MM.1S (cell line): ENCODE measurements at regions not wholly inside any gene's neighbourhood (a gene's known extent, or its start where the extent isn't known, plus 50 kb on each side); places are given as distances from the start of the nearest gene placed in this dataset.
"Not testable (repeated sequence)": the region's sequence is repeated elsewhere in the genome, so short reads cannot be mapped to it uniquely, and the experiment has no call there.

Source experiments
- DNase-seq: peaks from one replicate; pipeline ENCODE4 v3.0.0-alpha.2; 2015
- H2AFZ ChIP-seq: fragments of 300-600 bp; sonication (generic); 2 replicates; pipeline ENCODE4 v1.6.0; 2016; ENCODE audit warnings: antibody characterized with exemption, low read length
- H3F3A ChIP-seq: fragments of 300-600 bp; sonication (generic); 2 replicates; pipeline ENCODE4 v1.6.1; 2016; ENCODE audit warnings: mild to moderate bottlenecking, antibody characterized with exemption, low read length, moderate library complexity, mixed read lengths; ENCODE audit not compliant: insufficient read depth
- H3K27ac ChIP-seq: fragments of 300-600 bp; sonication (generic); 2 replicates; pipeline ENCODE4 v1.5.1; 2016; ENCODE audit warnings: mild to moderate bottlenecking, low read length
- H3K27me3 ChIP-seq: fragments of 300-600 bp; sonication (generic); replicated peaks from 2 replicates; pipeline ENCODE4 v1.6.0; 2016; ENCODE audit warnings: low read length; ENCODE audit not compliant: insufficient read depth
- H3K36me3 ChIP-seq: fragments of 300-600 bp; sonication (generic); replicated peaks from 2 replicates; pipeline ENCODE4 v1.6.1; 2016; ENCODE audit warnings: mild to moderate bottlenecking, low read length, mixed read lengths; ENCODE audit not compliant: insufficient read depth
- H3K4me1 ChIP-seq: fragments of 300-600 bp; sonication (generic); 2 replicates; pipeline ENCODE4 v1.6.1; 2016; ENCODE audit warnings: low read length, mixed read lengths
- H3K4me2 ChIP-seq: fragments of 300-600 bp; sonication (generic); 2 replicates; pipeline ENCODE4 v1.6.0; 2016; ENCODE audit warnings: low read depth, low read length
- H3K4me3 ChIP-seq: fragments of 300-600 bp; sonication (generic); 2 replicates; pipeline ENCODE4 v1.5.1; 2016; ENCODE audit warnings: low read length, mixed read lengths
- H3K79me2 ChIP-seq: fragments of 300-600 bp; sonication (generic); 2 replicates; pipeline ENCODE4 v1.6.1; 2016; ENCODE audit warnings: mixed run types, low read length, mixed read lengths
- H3K9ac ChIP-seq: fragments of 300-600 bp; sonication (generic); 2 replicates; pipeline ENCODE4 v1.6.1; 2016; ENCODE audit warnings: low read length, mixed read lengths
- H3K9me2 ChIP-seq: fragments of 300-600 bp; sonication (generic); replicated peaks from 2 replicates; pipeline ENCODE4 v1.6.1; 2016; ENCODE audit warnings: mild to moderate bottlenecking, low read length, mixed read lengths; ENCODE audit not compliant: insufficient read depth
- H3K9me3 ChIP-seq: fragments of 300-600 bp; sonication (generic); replicated peaks from 2 replicates; pipeline ENCODE4 v1.6.1; 2016; ENCODE audit warnings: mild to moderate bottlenecking, low read length, mixed read lengths; ENCODE audit not compliant: insufficient read depth
- H4K20me1 ChIP-seq: fragments of 300-600 bp; sonication (generic); 2 replicates; pipeline ENCODE4 v1.6.1; 2016; ENCODE audit warnings: mild to moderate bottlenecking, low read length, moderate library complexity, mixed read lengths; ENCODE audit not compliant: insufficient read depth
- CTCF ChIP-seq: fragments of 300-600 bp; sonication (generic); IDR thresholded peaks from 2 replicates; pipeline ENCODE4 v1.5.1; 2016; ENCODE audit warnings: antibody characterized with exemption, low read length, mixed read lengths
- EZH2 ChIP-seq: fragments of 300-600 bp; sonication (generic); optimal IDR thresholded peaks from 2 replicates; pipeline ENCODE3; 2017; ENCODE audit warnings: low read depth, mild to moderate bottlenecking, antibody characterized with exemption, low read length, mixed read lengths
- EZH2phosphoT487 ChIP-seq: fragments of 300-600 bp; sonication (generic); IDR thresholded peaks from 2 replicates; pipeline ENCODE4 v1.6.1; 2018; ENCODE audit warnings: antibody characterized with exemption, low read length

DNA sequence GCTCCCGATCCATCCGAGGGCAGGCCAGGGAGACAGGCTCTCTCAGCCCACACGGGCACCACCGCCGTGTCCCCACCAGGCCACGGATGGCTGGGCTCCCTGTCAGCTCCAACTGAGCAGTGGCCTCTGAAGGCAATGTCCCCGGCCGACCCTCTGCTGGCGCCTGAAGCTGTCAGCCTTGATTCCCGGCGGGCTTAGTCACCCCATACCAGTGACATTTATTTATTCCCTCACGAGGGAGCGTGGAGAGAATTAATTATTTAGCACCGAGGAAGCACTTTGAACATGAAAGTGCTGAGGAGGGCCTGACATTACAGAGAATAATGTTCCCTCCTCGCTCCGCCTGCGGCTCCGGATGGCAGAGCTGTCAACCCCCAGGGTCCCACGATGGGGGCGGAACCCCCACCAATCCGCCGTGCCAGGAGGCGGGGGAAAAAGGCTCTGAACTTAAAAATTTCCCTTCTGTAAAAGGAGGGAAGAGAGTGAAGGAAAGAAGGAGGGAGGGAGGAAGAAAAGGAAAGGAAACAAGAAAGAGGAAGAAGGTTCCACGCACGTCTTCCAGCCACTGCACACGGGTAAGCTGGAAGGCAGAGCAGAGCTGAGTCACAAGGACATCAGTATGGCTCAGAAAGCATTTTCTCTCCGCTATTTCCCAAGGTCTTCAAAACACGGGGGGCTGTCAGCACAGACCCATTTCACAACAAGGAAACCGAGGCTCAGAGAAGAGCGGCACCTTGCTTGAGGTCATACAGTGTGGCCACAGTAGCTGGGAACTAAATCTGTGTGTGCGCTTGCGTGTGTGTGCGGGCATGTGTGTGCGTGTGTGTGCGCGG lies 108.7 kb upstream of the NCOR2 start:
- Histone ChIP-seq H3K4me1 (no peaks in the 10 kb centered on the region), H3K27ac (no peak overlapping the region), H3K9me2 (no peaks in the 10 kb centered on the region), H4K20me1 (no peaks in the 10 kb centered on the region), H3K9me3 (no peaks in the 10 kb centered on the region), H2AFZ (no peak overlapping the region), H3K79me2 (no peaks in the 10 kb centered on the region), H3K9ac (no peak overlapping the region), H3K4me3 (no peak overlapping the region), H3K27me3 (no peaks in the 10 kb centered on the region), H3K4me2 (no peak overlapping the region), H3K36me3 (no peaks in the 10 kb centered on the region), H3F3A (no peaks in the 10 kb centered on the region)
- no peak for TF ChIP-seq EZH2
- no peak for TF ChIP-seq CTCF
- no peak for TF ChIP-seq EZH2phosphoT487
- no peak for DNase-seq

DNA sequence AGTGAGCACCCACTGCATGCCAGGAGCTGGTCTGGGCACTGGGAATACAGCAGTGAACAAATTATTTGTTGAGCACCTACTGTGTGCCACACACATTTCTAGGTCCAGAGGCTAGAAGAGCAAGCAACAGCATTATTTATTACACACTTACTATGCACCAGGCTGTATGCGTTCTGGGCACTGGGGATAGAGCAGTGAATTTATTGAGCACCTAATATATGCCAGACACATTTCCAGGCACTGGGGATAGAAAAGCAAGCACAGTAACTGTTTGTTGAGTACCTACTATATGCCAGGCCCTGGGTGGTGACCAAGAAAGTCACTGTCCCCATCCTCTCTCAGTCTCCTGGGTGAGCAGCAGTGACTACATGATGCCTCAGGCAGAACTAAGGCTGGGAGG lies 107.5 kb upstream of the NCOR2 start:
- Histone ChIP-seq H3K9me3 (no peaks in the 10 kb centered on the region), H3K4me1 (no peaks in the 10 kb centered on the region), H2AFZ (no peak overlapping the region), H3K27ac (no peak overlapping the region), H4K20me1 (no peaks in the 10 kb centered on the region), H3K4me2 (no peak overlapping the region), H3K9me2 (no peaks in the 10 kb centered on the region), H3K36me3 (no peaks in the 10 kb centered on the region), H3F3A (no peaks in the 10 kb centered on the region), H3K9ac (no peak overlapping the region), H3K4me3 (no peak overlapping the region), H3K79me2 (no peaks in the 10 kb centered on the region), H3K27me3 (no peaks in the 10 kb centered on the region)
- TF ChIP-seq EZH2 = no peak
- no peak for TF ChIP-seq EZH2phosphoT487
- TF ChIP-seq CTCF = no peak
- DNase-seq = no peak

DNA sequence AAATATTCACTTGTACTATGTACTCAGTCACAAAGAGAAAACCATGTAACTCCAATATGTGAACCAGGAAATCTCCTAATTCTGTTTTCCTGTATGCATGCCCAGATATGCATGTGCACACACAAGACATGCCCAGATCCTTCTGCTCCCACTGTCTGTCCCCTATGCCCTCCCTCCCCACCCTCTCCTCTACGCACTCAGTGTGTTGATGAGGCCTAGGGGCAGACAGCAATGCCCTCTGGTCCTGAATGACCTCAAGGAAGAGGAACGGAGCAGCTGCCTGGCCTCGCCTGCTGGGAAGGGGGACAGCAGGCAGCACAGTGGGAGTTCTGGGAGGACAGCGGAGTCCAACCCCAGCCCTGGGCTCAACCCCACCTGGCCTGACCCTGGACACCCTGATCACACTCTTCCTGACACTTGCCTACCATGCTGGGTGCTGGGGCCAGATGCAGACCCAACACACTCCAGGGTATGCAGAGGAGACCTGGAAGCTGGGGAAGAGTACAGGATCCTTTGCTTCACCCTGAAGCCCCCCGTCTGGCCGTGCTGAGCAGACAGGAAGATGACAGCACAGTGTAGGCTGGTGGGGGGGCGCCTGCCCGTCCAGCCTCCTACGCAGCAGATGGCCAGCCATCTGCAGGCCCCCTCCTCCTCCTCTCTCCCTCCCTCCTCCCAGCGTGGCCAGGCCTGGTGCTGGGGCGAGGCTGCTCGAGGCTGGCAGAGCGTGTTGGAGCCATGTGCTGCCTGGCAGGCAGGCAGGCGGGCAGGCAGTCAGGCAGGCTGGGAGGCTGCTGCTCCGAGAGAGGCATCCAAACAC lies 106.6 kb upstream of the NCOR2 start:
- Histone ChIP-seq H3K4me3 (no peak overlapping the region), H3K9me3 (no peaks in the 10 kb centered on the region), H3K36me3 (no peaks in the 10 kb centered on the region), H3K4me1 (no peaks in the 10 kb centered on the region), H3K79me2 (no peaks in the 10 kb centered on the region), H4K20me1 (no peaks in the 10 kb centered on the region), H3K9ac (no peak overlapping the region), H3K27ac (no peak overlapping the region), H3F3A (no peaks in the 10 kb centered on the region), H3K9me2 (no peaks in the 10 kb centered on the region), H3K4me2 (no peak overlapping the region), H2AFZ (no peak overlapping the region), H3K27me3 (no peaks in the 10 kb centered on the region)
- no peak for TF ChIP-seq EZH2phosphoT487
- TF ChIP-seq CTCF = no peak
- no peak for TF ChIP-seq EZH2
- no peak for DNase-seq

DNA sequence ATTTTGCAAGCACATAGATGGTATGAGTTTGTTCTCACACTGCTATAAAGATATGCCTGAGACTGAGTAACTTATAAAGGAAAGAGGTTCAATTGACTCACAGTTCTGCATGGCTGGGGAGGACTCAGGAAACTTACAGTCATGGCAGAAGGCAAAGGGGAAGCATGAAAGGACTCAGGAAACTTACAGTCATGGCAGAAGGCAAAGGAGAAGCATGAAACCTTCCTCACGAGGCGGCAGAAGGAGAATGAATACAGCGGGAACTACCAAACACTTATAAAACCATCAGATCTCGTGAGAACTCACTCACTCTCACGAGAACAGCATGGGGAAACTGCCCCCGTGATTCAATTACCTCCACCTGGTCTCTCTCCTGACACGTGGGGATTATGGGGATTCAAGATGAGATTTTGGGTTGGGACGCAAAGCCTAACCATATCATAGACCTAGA lies 101.9 kb upstream of the NCOR2 start:
- not testable (repeated sequence) for H4K20me1 ChIP-seq, H3K9me3 ChIP-seq, H3K4me2 ChIP-seq, H3K9ac ChIP-seq, H3K4me1 ChIP-seq, H3F3A ChIP-seq, H3K4me3 ChIP-seq, H3K36me3 ChIP-seq, DNase-seq, H3K27me3 ChIP-seq, H3K79me2 ChIP-seq, H2AFZ ChIP-seq, H3K9me2 ChIP-seq, H3K27ac ChIP-seq
